ENCODE measurements at regions not wholly inside any gene's neighbourhood (a gene's known extent, or its start where the extent isn't known, plus 50 kb on each side); places are given as distances from the start of the nearest gene placed in this dataset.
"Not testable (repeated sequence)": the region's sequence is repeated elsewhere in the genome, so short reads cannot be mapped to it uniquely, and the experiment has no call there.

DNA sequence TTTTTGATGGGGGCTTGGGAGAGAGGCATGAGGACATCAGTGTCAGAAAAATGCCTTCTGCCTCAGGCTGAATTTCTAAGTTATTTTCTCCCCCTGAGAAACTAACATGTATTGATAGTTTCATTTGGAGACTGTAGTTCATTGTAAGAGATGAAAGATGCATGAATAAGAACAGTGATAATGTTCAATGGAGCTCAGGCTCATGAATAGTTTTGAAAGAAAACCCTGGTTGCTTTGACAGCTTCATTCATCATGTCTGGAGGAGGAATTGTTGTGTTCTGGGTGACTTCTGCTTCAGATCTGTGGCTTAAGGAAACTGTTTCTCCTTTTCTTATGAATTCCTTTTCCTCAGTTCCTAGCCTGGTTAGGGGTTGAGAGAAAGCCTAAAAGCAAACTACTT lies 204.0 kb upstream of the LRRC3B start:
- DNase-seq = no peak

DNA sequence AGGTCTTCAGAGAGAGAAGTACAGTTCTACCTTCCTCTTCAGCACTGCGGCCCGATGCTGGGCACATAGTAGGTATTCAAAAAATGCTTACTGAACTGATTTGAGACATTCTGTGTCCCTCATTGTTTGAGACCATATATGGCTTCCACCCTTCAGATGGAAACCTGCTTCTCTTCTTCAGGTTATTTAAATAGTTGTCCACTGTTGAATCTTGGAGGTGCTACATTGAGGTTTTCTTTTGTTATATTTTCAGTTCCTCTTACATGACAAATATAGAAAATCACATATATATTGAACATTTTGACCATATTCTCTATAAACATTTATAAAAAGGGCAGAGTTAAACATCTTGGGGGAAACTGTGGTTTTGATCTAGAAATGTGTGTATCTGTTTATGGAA lies 200.2 kb upstream of the LRRC3B start:
- no peak for DNase-seq

DNA sequence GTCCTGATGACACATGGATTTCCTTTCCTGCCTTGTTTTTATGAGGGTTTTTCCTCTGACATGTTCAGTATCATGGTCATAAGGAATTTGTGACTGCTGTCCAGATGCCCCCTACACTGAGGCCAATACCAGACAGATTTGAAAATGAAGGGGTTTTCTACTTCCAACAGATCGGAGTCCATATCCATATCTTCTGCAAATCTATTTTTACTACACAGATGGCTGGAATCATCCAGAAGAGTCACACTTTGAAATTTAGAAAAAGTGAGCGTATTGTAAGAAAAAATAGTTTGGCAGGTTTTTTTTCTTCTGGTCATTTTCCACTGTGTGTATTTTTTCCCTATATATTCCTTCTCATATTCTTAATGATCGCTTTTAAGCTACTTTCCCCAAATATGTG lies 197.5 kb upstream of the LRRC3B start:
- no peak for DNase-seq

DNA sequence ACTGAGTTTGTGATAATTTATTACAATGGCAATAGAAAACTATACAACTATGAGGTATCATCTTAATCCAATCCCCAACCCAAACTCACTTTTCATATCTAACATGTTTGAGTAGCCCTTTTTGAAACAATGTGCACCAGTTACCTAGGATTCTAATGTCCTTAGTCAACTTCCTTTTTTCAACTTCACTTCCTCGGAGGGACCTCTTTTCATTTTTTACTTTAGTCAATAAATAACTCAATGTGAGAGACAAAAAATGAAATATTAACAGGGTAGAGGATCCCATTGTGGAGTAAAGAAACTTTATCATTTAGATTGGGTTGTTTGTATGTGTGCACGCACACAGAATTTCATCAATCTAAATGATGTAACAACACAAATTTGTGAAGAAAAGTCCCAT lies 193.6 kb upstream of the LRRC3B start:
- no peak for DNase-seq

DNA sequence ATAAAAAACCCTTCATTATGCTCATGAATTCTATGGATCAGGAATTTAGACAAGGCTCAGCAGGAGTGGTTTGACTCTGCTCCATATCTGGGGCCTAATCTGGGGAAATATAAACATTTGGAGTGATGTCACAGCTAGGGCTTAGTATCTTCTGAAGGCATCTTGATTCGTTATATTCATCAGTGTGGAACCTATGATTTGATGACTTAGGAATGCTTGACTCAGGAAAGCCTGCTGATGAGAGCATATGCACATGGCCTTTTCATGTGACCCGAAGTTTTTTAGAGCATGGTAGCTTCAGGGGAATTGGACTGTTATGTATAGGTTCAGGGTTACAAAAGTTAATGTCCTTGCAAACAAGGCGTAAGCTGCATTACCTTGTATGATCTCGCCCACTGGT lies 184.9 kb upstream of the LRRC3B start:
- DNase-seq = no peak

DNA sequence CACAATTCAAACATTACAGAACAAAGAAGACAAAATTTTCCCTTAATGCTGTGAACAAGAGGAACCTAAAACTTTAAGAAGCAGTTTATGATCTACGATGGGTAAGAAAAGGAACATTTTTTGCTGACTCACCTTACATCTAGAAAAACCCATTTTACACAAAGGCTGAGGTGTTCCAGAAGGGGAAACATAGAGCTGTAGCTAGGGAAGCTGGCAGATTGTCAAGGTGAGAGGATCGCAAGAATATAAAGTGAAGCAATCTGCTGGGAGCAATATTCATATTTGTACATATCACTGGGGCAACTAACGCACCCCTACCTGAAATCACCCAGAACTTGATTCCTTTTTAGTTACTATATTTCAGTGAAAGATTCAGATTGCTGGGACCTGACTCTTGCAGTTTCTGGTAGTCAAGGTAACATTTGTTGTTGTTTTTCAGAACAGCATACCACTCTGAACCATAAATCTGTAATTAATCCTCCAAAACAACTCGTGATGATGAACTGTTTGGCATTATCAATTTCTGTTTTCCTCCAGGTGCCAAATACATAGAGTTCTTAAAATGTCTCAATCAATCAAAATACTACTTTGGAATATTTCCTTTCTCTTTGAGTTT lies 184.1 kb upstream of the LRRC3B start:
- no peak for DNase-seq

DNA sequence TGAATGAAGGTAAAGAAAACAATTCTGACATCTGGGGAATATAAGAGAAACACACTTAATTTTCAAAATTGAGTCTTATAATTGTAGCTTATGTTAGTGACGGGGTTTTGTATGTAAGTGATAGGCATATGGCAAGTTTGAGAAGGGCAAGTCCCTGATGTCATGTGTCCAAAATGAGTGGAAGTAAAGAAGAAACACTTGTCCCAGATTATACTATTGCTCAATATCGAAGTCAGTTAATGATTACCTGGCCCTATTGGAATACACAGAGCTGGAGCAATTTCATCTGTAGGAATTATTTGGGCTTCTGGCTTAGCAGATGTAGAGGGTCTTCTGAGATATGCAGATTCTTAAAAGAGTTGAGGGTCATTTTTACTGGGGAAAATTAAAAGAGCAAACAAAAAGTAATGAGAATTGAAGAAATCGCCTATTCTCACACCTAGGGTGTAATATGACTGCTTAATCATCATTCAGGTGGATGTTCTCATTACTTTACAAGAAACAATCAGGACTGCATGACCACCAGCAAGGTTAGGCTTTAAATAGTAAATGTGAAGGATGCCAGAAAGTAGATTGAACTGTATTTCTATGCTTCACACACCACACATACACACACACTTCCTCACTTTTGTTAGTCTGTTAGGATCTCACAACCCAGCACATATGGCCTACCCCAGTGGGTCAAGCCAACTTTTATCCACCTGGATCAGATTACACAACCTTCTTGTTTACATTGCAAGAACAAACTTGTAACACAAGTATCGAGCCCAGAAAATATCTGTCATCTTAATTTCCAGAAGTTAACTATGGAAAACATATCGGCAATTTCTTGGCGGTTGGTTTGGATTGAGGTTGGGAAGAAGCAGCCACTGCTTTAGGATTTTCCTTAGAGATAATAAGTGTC lies 183.3 kb upstream of the LRRC3B start:
- DNase-seq = no peak

DNA sequence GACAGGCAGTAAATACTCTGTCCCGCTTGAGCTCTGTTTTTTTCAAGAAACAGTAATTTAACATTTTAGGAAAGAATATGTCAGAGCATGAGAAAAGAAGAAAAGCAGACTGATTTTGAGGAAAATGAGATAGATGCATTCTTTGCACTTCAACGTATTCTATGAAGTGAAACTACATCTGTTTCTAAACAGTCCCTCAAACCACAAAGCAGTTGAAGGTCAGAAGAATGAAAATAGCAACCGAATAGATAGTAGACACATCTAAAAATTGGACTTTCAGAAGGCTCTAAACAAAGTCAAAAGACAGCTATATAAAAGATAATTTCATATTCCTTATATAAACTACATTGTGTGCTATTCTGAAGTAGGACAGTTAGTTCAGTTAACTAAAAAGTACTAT lies 172.6 kb upstream of the LRRC3B start:
- DNase-seq = no peak

DNA sequence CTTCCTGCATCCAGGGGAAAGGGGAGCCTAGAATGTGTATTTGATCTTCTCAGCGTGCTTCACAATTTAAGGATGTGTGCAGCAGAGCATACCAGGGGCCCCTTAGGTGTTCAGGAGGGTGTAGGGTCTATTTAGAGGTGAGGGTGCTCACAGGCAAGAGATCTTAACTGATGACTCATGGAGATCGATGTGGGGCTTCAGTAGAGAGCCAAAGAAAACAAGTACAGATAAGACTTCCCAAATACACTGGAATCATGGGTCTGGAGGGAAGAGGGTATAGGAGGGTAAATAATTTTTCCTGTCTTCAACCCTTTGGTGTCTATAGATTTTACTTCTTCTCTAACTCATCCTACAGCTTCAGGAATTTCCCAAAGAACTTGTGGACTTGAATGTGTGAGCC lies 170.2 kb upstream of the LRRC3B start:
- no peak for DNase-seq

DNA sequence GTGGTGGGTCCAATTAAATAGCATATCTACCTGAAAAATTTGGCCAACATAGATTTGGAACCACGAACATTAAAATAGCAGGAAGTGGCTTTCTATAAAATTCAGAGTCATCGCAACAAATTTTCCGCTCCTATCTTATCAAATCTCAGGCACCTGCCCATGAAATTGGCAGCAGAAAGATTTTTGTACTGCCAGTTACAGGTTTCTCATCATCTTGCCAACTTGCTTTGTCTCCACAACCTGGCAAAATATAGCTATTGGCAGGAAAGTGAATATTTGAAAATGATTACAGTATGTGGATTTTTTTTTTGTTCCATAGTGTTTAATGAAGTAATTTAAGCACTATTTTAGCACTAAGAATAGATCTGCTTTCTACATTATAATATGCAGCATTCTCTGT lies 161.6 kb upstream of the LRRC3B start:
- no peak for DNase-seq

DNA sequence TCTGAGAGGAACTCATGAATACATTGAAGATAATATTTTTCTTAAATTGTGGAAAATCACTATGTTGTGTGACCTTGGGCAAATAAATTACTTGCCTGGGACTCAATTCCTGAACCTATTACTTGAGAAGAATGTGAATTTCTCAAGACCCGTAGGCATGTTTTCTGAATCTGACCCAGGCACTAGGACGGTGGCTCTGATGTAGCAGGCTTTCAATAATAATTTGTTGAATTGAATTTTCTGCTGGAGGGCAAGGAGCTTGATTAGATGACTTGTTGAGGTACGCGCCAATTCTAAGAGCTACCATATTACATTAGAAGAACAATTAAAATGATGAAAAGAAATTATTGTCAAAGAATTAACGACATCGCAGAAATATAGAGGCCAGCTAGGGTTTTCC lies 150.2 kb upstream of the LRRC3B start:
- DNase-seq = no peak

DNA sequence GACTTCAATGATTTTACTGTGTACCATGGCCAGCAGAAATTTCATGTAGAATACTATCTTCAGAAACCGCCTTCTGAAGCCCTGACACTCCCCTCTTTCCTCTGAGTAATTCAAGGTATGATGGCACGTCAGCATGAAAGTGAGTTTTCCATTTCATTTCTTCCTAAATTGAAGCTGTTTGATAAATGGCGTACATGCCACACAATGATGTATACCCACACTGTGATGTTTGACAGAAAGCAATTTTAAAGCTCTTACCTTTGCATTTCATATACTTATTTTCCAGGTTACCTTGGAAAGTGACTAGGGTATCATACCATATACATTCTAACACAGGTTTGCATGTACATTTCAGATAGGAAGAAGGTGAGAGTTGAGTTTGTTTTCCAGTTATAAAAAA lies 147.9 kb upstream of the LRRC3B start:
- DNase-seq = no peak

DNA sequence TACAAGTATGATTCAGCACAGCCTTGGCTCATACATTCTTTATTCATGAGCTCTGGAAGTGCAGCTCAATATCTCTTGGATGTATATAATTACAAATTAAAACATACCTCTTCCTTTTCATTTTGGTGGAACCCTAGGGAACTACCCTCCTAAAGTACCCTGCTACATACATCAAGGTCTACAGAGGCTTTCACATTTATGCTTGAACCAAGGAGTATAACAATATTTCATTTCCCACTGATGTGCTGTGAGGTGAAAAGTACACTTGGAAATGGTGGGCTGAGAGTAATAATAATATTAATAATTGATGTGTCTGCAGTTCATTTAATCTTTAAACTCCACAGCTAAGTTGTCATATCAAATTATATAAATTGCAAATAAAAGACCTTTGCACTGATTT lies 142.2 kb upstream of the LRRC3B start:
- no peak for DNase-seq

DNA sequence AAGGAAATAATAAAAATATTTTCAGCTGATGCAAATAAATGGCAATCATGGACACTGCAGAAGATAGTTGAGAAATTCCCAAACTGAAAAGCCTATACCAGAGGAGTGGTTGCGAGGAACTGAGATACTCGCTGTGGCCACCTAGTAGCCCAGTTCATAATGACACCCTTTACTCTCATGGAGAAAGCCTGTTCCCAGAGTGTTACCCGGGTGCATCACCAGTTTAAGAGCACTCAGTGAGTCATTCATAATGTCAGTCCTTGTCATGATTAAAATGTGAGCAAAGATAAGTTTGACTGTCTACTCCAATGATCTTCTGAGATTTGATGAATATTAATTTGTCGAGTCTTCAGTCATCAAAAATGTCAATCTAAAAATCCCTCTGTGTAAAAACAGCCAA lies 138.4 kb upstream of the LRRC3B start:
- no peak for DNase-seq

DNA sequence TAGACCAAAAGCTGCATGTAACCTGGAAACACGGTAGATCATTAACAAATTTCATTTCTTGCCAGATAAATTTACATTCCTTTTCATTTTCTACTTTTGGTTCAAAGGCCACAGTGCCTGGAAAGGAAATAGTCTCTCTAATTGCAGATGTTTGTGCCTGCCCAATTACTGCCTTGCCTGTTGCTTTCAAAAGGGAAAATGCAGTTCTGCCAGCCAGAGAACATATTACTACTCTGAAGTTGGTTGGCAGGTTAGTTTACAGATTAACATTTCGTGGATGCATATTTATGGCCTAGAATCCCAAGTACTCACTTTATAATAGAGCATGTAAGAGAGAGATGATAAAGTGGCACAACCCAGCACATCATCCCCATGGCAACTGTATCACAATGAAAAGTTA lies 124.3 kb upstream of the LRRC3B start:
- DNase-seq = no peak

DNA sequence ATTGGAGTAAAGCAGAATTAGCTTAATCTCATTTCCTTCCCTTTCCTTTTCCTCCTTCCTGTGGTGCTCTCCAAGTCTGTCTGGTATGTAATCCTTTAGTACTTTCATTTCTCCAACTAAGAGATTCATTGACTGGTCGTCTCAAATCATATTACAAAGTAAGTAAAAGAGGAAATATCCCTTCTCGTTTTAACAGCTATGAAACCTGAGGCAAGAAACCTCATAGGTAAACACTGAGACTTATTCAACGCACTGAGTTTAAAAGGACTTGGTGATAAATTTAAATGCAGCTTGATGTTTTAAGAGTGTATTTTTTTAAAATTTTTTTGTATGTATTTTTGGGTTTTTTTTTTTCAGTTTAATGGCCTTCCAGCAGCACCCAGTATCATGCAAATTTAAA lies 117.2 kb upstream of the LRRC3B start:
- DNase-seq = no peak

DNA sequence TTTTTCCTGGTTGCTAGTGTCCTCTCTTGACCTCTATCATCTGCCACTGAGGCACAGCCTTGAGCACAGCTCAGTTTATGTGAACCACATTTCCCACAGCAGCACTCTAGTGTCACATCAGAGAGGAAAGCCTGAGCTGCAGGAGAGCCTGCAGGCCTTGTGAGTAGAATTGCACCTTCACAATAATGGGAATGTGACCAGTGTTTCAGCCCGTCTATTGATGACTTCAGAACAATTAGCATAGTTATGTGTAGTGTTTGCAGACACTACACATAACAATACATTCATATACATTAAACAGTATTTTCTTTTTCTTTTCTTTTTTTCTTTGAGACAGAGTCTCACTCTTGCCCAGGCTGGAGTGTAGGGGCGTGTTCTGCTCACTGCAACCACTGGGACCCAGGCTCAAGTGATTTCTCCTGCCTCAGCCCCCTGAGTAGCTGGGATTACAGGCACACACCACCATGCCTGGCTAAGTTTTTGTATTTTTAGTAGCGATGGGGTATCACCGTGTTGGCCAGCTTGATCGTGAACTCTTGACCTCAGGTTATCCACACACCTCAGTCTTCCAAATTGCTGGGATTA lies 108.0 kb upstream of the LRRC3B start:
- not testable (repeated sequence) for DNase-seq

DNA sequence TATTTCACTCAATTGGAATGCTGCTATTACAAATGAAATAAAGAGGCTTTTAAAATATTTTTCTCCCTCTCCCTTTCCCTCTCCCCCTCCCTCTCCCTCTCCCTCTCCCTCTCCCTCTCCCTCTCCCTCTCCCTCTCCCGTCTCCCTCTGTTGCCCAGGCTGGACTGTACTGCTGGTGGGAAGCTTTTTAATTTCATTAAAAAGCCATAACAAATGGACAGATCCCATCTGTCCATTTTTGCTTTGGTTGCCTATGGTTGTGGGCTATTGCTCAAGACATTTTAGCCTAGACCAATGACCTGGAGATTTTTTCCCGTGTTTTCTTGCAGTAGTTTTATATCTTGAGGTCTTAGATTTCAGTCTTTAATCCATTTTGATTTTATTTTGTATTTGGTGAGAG lies 107.2 kb upstream of the LRRC3B start:
- no peak for DNase-seq

DNA sequence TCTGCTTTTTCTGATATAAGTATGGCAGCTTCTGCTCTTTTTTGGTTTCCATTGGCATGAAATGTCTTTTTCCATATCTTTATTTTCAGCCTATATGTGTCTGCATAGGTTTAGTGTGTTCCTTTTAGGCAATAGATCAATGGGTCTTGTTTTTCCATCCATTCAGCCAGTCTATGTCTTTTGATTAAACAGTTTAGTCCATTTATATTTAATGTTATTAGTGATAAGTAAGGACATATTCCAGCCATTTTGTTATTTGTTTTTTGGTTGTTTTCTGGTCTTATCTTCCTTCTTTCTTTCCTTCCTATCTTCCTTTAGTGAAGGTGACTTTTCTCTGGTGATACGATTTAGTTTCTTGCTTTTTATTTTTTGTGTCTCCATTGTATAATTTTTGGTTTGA lies 101.3 kb upstream of the LRRC3B start:
- DNase-seq = no peak

DNA sequence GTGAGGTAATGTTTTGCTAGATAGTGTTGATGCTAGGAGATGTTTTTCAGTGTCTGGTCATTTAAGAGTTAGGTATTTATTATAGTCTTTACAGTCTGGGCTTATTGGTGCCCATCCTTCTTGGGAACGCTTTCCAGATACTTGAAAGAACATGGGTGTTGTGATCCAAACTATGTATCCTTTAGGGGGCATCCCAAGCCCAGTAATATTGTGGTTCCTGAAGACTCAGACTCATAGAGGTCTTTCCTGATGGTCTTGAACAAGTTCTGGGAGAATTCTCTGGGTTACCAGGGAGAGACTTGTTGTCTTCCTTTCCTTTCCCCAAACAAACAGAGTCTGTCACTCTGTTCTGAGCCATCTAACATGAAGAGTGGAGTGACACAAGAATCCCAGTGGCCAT lies 99.7 kb upstream of the LRRC3B start:
- DNase-seq = no peak

DNA sequence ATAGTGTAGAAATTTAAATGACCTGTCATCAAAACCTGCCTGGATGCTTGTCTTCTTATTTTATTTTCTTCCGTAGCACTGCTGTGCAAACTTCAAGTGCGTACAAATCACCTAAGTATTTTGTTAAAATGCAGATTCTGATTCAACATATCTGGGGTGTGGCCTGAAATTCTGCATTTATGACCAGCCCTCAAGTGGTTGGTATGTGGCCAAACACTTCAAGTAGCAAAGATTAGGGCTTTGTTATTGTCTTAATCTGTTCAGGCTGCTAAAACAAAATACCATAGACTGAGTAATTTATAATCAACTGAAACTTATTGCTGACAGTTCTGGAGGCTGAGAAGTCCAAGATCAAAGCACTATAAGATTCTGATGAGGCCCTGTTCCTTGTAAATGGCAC lies 97.6 kb upstream of the LRRC3B start:
- DNase-seq = no peak

DNA sequence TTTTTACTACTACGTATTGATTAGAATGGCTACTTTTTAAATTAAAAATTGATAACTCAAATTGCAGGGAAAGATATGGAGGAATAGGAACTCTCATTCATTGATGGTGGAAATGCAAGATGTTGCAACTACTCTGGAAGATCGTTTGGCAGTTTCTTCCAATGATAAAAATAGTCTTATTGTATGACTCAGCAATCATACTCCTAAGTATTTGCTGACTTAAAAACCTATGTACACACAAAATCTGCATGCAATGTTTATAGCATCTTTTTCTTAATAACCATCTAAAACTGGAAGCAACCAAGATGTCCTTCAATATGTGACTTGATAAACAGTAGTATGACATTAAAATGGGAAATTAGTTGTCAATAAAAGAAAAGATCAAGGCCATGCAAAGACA lies 87.4 kb upstream of the LRRC3B start:
- no peak for DNase-seq

DNA sequence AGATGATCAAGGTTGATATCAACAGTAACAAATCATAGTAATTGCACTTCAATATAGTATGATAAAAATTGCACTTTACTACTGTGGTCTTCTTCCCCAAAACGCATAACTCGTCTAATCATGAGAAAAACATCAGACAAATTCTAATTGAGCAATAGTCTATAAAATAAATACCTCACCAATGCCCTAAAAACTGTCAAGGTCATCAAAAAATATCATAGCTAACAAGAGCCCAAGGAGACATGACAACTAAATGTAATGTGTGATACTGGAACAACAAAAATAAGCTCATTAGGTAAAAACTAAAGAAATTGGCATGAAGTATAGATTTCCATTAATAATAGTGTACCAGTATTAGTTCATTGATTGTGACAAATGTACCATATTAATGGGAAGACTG lies 85.6 kb upstream of the LRRC3B start:
- DNase-seq = no peak

DNA sequence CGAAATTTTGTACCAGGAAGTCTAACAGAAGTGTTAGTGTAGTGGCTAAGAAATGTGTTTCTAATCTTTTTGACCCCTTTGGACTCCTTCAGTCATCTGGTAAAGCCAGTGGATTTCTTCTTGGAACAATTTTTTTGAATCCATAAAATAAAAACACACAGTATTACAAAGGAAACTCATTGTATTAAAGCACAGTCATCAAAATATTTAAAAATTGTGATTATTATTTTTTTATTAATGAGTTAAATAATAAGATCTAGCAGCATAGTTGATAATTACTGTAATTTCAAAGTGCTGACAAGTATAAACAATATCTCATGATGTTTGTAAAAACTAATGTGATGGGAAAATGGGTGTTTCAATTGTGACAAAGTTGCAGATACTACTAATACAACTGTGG lies 72.2 kb upstream of the LRRC3B start:
- no peak for DNase-seq
